Erythroblast (primary cell): ENCODE measurements at regions not wholly inside any gene's neighbourhood (a gene's known extent, or its start where the extent isn't known, plus 50 kb on each side); places are given as distances from the start of the nearest gene placed in this dataset.

Source experiments
- GATA1 ChIP-seq: IDR thresholded peaks from 2 replicates; pipeline ENCODE4 v1.6.1; 2011; ENCODE audit warnings: low read depth, mild to moderate bottlenecking, control low read depth, low read length, moderate library complexity
- POLR2A ChIP-seq: IDR thresholded peaks from 2 replicates; pipeline ENCODE4 v1.6.1; 2011; ENCODE audit warnings: mild to moderate bottlenecking, low read length

DNA sequence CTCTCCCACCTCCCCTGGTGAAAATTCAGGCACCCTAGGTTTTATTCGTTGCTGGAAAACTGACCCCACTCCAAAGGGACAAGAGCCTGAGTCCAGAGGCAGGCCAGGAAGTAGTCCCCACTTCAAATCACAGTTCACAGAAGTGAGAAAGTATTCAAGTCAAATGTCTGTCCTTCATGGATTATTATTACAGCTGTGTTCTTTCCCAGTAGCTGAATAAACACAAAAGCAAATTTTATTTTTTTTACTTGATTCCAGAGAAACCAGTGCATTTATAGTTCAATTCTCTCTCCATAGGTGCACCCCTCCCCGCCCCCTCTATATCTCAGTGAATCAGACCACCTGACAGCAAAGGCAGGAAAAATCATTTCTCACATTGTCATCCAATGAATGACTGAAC is 113.8 kb upstream of the COL1A2 start:
- TF ChIP-seq POLR2A: no peak
- no peak for TF ChIP-seq GATA1
